GM23338 (cell line): ENCODE measurements at regions not wholly inside any gene's neighbourhood (a gene's known extent, or its start where the extent isn't known, plus 50 kb on each side); places are given as distances from the start of the nearest gene placed in this dataset.

Source experiments
- ATAC-seq: fragments of 200-7000 bp; cut with Tn5 transposase; 3 replicates; pipeline ENCODE4 v1.9.1; 2020
- DNase-seq: peaks from one replicate; pipeline ENCODE4 v3.0.0-alpha.2; 2015; ENCODE audit warnings: low spot score
- H2AFZ ChIP-seq: fragments of 200-600 bp; sonication (generic); 2 replicates; pipeline ENCODE4 v1.8.0; 2016; ENCODE audit warnings: antibody characterized with exemption, mild to moderate bottlenecking, moderate library complexity
- H3F3A ChIP-seq: fragments of 200-600 bp; sonication (generic); replicated peaks from 2 replicates; pipeline ENCODE4 v1.8.0; 2017; ENCODE audit warnings: antibody characterized with exemption, mixed run types, low read depth
- H3K27ac ChIP-seq: fragments of 200-600 bp; sonication (generic); 2 replicates; pipeline ENCODE4 v1.6.1; 2016; ENCODE audit warnings: low read depth
- H3K27me3 ChIP-seq: fragments of 200-600 bp; sonication (generic); 2 replicates; pipeline ENCODE4 v1.8.0; 2016; ENCODE audit warnings: mild to moderate bottlenecking, mixed run types, moderate library complexity; ENCODE audit not compliant: insufficient read depth
- H3K36me3 ChIP-seq: fragments of 200-600 bp; sonication (generic); 2 replicates; pipeline ENCODE4 v1.8.0; 2016; ENCODE audit warnings: mild to moderate bottlenecking; ENCODE audit not compliant: insufficient read depth
- H3K4me1 ChIP-seq: fragments of 200-600 bp; sonication (generic); 2 replicates; pipeline ENCODE4 v1.8.0; 2016; ENCODE audit warnings: mild to moderate bottlenecking, moderate library complexity; ENCODE audit not compliant: insufficient read depth
- H3K4me2 ChIP-seq: fragments of 200-600 bp; sonication (generic); 2 replicates; pipeline ENCODE4 v1.7.1; 2017; ENCODE audit warnings: mixed run types
- H3K4me3 ChIP-seq: fragments of 200-600 bp; sonication (generic); 2 replicates; pipeline ENCODE4 v1.6.1; 2016; ENCODE audit warnings: mixed run types
- H3K79me2 ChIP-seq: fragments of 200-600 bp; sonication (generic); replicated peaks from 2 replicates; pipeline ENCODE4 v1.8.0; 2017; ENCODE audit warnings: mild to moderate bottlenecking; ENCODE audit not compliant: insufficient read depth
- H3K9me2 ChIP-seq: fragments of 200-600 bp; sonication (generic); 2 replicates; pipeline ENCODE4 v1.8.0; 2017; ENCODE audit not compliant: insufficient read depth
- H4K20me1 ChIP-seq: fragments of 200-600 bp; sonication (generic); replicated peaks from 2 replicates; pipeline ENCODE4 v1.8.0; 2017; ENCODE audit warnings: mild to moderate bottlenecking; ENCODE audit not compliant: insufficient read depth
- H3K27ac Mint-ChIP-seq: 2 replicates; pipeline ENCODE4 v1.8.0; 2020; ENCODE audit warnings: inconsistent platforms, mild to moderate bottlenecking, moderate library complexity, mixed read lengths
- H3K27me3 Mint-ChIP-seq: 3 replicates; pipeline ENCODE4 v1.8.0; 2022; ENCODE audit warnings: low read depth, mild to moderate bottlenecking, moderate library complexity, mixed read lengths, inconsistent platforms; ENCODE audit not compliant: insufficient read depth, poor library complexity
- H3K36me3 Mint-ChIP-seq: 3 replicates; pipeline ENCODE4 v1.8.0; 2021; ENCODE audit warnings: low read depth, mild to moderate bottlenecking, inconsistent platforms, moderate library complexity, mixed read lengths
- H3K4me1 Mint-ChIP-seq: 3 replicates; pipeline ENCODE4 v1.8.0; 2020; ENCODE audit warnings: mild to moderate bottlenecking, inconsistent platforms, mixed read lengths
- H3K4me3 Mint-ChIP-seq: 3 replicates; pipeline ENCODE4 v1.8.0; 2021; ENCODE audit warnings: moderate library complexity, mild to moderate bottlenecking, inconsistent platforms, mixed read lengths
- H3K9me3 Mint-ChIP-seq: 3 replicates; pipeline ENCODE4 v1.8.0; 2020; ENCODE audit warnings: moderate library complexity, mild to moderate bottlenecking, inconsistent platforms, mixed read lengths
- CREB1 ChIP-seq: fragments of 250-450 bp; sonication (Bioruptor Pico); IDR thresholded peaks from 2 replicates; pipeline ENCODE4 v1.5.0; 2020; ENCODE audit warnings: low read depth, mild to moderate bottlenecking, moderate library complexity
- EZH2 ChIP-seq: fragments of 200-600 bp; sonication (generic); IDR thresholded peaks from one replicate; pipeline ENCODE4 v1.8.0; 2017; ENCODE audit warnings: antibody characterized with exemption, mild to moderate bottlenecking, low read depth; ENCODE audit not compliant: unreplicated experiment
- EZH2phosphoT487 ChIP-seq: fragments of 200-600 bp; sonication (generic); IDR thresholded peaks from one replicate; pipeline ENCODE4 v1.8.1; 2018; ENCODE audit warnings: antibody characterized with exemption; ENCODE audit not compliant: unreplicated experiment
- JUNB ChIP-seq: IDR thresholded peaks from one replicate; pipeline ENCODE4 v1.6.1; 2016; ENCODE audit warnings: antibody characterized with exemption; ENCODE audit not compliant: unreplicated experiment
- POLR2AphosphoS5 ChIP-seq: IDR thresholded peaks from 2 replicates; pipeline ENCODE4 v1.6.1; 2016; ENCODE audit warnings: antibody characterized with exemption, low read depth
- STAT1 ChIP-seq: IDR thresholded peaks from one replicate; pipeline ENCODE4 v1.6.1; 2016; ENCODE audit warnings: antibody characterized with exemption; ENCODE audit not compliant: unreplicated experiment
- ZNF114 ChIP-seq: fragments of 250-450 bp; sonication (Bioruptor Pico); IDR thresholded peaks from 2 replicates; pipeline ENCODE4 v1.5.0; 2020; ENCODE audit warnings: mild to moderate bottlenecking, moderate library complexity
- ZNF331 ChIP-seq: fragments of 250-450 bp; sonication (Bioruptor Pico); IDR thresholded peaks from 2 replicates; pipeline ENCODE4 v1.5.0; 2020; ENCODE audit warnings: low read depth, mild to moderate bottlenecking, moderate library complexity
- TF ChIP-seq, protein P1 (sequence below): IDR thresholded peaks from 2 replicates; pipeline ENCODE4 v1.6.1; 2016; ENCODE audit warnings: antibody characterized with exemption
- TF ChIP-seq, protein P2 (sequence below), 2 experiments: fragments of 200-600 bp in 1 of 2; sonication (generic) in 1 of 2; conservative IDR thresholded peaks; 2 replicates each; pipeline versions ENCODE4 v1.5.1 to v1.6.1; 2016 to 2017; ENCODE audit warnings: antibody characterized with exemption in 2 of 2, low read depth in 2 of 2, mild to moderate bottlenecking in 2 of 2, moderate library complexity in 1 of 2
- TF ChIP-seq, protein P3 (sequence below): IDR thresholded peaks from one replicate; pipeline ENCODE4 v1.6.1; 2018; ENCODE audit warnings: antibody characterized with exemption; ENCODE audit not compliant: unreplicated experiment

DNA sequence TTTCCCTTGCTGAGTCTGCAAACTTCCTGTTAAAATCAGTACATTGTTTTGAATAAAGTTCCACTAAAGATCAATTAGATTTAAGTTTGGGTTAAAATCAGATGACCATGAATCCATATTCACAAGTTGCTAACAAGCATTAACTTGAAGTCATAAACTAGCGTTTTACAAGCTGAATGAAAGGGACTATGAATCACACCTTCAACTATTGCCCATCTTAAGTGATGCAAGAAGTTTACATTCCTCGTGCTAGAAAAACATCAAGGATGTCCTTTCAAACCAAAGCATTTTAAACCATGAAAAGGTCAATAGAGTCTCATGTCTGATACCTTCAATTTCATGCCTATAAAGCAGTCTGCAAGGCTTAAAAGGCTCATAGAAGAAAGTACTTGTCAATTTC lies 257.2 kb upstream of the SYT4 start:
- Mint-ChIP-seq H3K27me3 (peaks cover 3% of the 10 kb centered on the region), H3K36me3 (no peaks in the 10 kb centered on the region), H3K4me1 (no peaks in the 10 kb centered on the region), H3K27ac (no peak overlapping the region), H3K9me3 (no peaks in the 10 kb centered on the region; the same call in 2 of the 3 replicates), H3K4me3 (no peak overlapping the region)
- ATAC-seq: no peak
- no peak overlapping the region for H3K27ac ChIP-seq
- no peaks in the 10 kb centered on the region for H3F3A ChIP-seq
- no peaks in the 10 kb centered on the region; the same call in 1 of the 2 replicates for H3K9me2 ChIP-seq
- TF ChIP-seq JUNB (no peak), STAT1 (no peak)
- H2AFZ ChIP-seq: no peak overlapping the region
- no peak overlapping the region for H3K4me3 ChIP-seq
- H3K36me3 ChIP-seq: no peaks in the 10 kb centered on the region
- DNase-seq: no peak
- H4K20me1 ChIP-seq: no peaks in the 10 kb centered on the region
- H3K4me1 ChIP-seq: no peaks in the 10 kb centered on the region
- no peaks in the 10 kb centered on the region for H3K27me3 ChIP-seq
- H3K4me2 ChIP-seq: no peak overlapping the region
- H3K79me2 ChIP-seq: no peaks in the 10 kb centered on the region

DNA sequence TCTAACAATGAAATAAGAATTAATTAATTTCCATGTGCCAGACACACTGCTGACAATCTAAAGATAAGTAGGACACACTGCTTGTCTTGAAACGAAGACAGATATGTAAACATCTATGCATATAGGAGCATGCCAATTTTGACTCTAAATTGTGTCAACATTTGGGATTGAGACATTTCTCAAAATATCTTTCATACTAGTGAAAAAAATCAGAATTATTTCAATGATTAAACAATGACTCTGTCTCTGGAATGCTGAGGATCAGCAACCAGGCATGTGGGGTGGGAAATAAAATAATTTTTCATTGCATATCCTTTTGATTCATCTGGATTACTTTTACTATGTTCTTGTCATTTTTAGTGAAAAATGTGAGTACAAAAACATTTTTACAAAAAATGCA lies 262.6 kb upstream of the SYT4 start:
- H3K27ac Mint-ChIP-seq: no peak overlapping the region
- no peak for DNase-seq
- no peak for TF ChIP-seq CREB1
- TF ChIP-seq, protein P1, sequence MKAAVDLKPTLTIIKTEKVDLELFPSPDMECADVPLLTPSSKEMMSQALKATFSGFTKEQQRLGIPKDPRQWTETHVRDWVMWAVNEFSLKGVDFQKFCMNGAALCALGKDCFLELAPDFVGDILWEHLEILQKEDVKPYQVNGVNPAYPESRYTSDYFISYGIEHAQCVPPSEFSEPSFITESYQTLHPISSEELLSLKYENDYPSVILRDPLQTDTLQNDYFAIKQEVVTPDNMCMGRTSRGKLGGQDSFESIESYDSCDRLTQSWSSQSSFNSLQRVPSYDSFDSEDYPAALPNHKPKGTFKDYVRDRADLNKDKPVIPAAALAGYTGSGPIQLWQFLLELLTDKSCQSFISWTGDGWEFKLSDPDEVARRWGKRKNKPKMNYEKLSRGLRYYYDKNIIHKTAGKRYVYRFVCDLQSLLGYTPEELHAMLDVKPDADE: no peak
- TF ChIP-seq, protein P2, sequence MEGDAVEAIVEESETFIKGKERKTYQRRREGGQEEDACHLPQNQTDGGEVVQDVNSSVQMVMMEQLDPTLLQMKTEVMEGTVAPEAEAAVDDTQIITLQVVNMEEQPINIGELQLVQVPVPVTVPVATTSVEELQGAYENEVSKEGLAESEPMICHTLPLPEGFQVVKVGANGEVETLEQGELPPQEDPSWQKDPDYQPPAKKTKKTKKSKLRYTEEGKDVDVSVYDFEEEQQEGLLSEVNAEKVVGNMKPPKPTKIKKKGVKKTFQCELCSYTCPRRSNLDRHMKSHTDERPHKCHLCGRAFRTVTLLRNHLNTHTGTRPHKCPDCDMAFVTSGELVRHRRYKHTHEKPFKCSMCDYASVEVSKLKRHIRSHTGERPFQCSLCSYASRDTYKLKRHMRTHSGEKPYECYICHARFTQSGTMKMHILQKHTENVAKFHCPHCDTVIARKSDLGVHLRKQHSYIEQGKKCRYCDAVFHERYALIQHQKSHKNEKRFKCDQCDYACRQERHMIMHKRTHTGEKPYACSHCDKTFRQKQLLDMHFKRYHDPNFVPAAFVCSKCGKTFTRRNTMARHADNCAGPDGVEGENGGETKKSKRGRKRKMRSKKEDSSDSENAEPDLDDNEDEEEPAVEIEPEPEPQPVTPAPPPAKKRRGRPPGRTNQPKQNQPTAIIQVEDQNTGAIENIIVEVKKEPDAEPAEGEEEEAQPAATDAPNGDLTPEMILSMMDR (conservative IDR thresholded peaks at IDR 0.05; ENCODE audit: low read depth in 2 of 2): no peak
- no peak for TF ChIP-seq EZH2phosphoT487
- TF ChIP-seq ZNF331: no peak
- no peak for TF ChIP-seq ZNF114 (CRISPR knock-in tag)
- no peak for TF ChIP-seq STAT1
- TF ChIP-seq POLR2AphosphoS5: no peak
- no peak for TF ChIP-seq JUNB
- TF ChIP-seq, protein P3, sequence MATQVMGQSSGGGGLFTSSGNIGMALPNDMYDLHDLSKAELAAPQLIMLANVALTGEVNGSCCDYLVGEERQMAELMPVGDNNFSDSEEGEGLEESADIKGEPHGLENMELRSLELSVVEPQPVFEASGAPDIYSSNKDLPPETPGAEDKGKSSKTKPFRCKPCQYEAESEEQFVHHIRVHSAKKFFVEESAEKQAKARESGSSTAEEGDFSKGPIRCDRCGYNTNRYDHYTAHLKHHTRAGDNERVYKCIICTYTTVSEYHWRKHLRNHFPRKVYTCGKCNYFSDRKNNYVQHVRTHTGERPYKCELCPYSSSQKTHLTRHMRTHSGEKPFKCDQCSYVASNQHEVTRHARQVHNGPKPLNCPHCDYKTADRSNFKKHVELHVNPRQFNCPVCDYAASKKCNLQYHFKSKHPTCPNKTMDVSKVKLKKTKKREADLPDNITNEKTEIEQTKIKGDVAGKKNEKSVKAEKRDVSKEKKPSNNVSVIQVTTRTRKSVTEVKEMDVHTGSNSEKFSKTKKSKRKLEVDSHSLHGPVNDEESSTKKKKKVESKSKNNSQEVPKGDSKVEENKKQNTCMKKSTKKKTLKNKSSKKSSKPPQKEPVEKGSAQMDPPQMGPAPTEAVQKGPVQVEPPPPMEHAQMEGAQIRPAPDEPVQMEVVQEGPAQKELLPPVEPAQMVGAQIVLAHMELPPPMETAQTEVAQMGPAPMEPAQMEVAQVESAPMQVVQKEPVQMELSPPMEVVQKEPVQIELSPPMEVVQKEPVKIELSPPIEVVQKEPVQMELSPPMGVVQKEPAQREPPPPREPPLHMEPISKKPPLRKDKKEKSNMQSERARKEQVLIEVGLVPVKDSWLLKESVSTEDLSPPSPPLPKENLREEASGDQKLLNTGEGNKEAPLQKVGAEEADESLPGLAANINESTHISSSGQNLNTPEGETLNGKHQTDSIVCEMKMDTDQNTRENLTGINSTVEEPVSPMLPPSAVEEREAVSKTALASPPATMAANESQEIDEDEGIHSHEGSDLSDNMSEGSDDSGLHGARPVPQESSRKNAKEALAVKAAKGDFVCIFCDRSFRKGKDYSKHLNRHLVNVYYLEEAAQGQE: no peak
- no peak for TF ChIP-seq EZH2

More for the DNA sequence above, 262.6 kb upstream of the SYT4 start:
- no peaks in the 10 kb centered on the region for H3K36me3 Mint-ChIP-seq
- no peaks in the 10 kb centered on the region for H4K20me1 ChIP-seq
- no peaks in the 10 kb centered on the region for H3F3A ChIP-seq
- no peaks in the 10 kb centered on the region for H3K27me3 Mint-ChIP-seq
- H3K4me1 Mint-ChIP-seq: no peaks in the 10 kb centered on the region
- no peak overlapping the region for H3K4me2 ChIP-seq
- no peak overlapping the region for H3K27ac ChIP-seq
- no peaks in the 10 kb centered on the region for H3K79me2 ChIP-seq
- H3K4me1 ChIP-seq: no peaks in the 10 kb centered on the region
- H3K27me3 ChIP-seq: no peaks in the 10 kb centered on the region
- H3K4me3 Mint-ChIP-seq: no peak overlapping the region
- H3K9me3 Mint-ChIP-seq: peaks cover 3% of the 10 kb centered on the region; the same call in 2 of the 3 replicates
- no peak for ATAC-seq
- H2AFZ ChIP-seq: no peak overlapping the region
- H3K4me3 ChIP-seq: no peak overlapping the region
- no peaks in the 10 kb centered on the region for H3K36me3 ChIP-seq
- H3K9me2 ChIP-seq: no peaks in the 10 kb centered on the region; the same call in 1 of the 2 replicates
